ENCODE measurements at regions not wholly inside any gene's neighbourhood (a gene's known extent, or its start where the extent isn't known, plus 50 kb on each side); places are given as distances from the start of the nearest gene placed in this dataset.
"Not testable (repeated sequence)": the region's sequence is repeated elsewhere in the genome, so short reads cannot be mapped to it uniquely, and the experiment has no call there.

GRCh38 chr20:48523191-48523995 is 304.4 kb downstream of the PREX1 start:
- Histone ChIP-seq H4K20me1 (peaks cover 0 to 5% (median 0%) of the 10 kb centered on the region in 11 experiments; a peak in 3 of 22 replicates), H3K4me3 (no peak overlapping the region), H3K36me3 (no peaks in the 10 kb centered on the region), H3K9ac (no peak overlapping the region), H3K27ac (no peak overlapping the region), H3K27me3 (no peaks in the 10 kb centered on the region), H3K9me3 (replicated peaks in 1 of 11) (no peaks in the 10 kb centered on the region), H3K4me1 (peaks cover 0 to 10% (median 3%) of the 10 kb centered on the region in 10 experiments; a peak in 11 of 20 replicates), H3K4me2 (no peak overlapping the region)
- TF ChIP-seq Cebpa-rat (IDR thresholded peaks at IDR 0.05), result no peak

GRCh38 chr20:48521121-48521520 is 306.7 kb downstream of the PREX1 start:
- Histone ChIP-seq H3K9ac (no peak overlapping the region), H3K9me3 (replicated peaks in 1 of 11) (no peaks in the 10 kb centered on the region), H4K20me1 (peaks cover 0 to 5% (median 0%) of the 10 kb centered on the region in 11 experiments; a peak in 3 of 22 replicates), H3K4me2 (no peak overlapping the region), H3K27me3 (no peaks in the 10 kb centered on the region), H3K27ac (no peak overlapping the region), H3K4me1 (peaks cover 5 to 32% (median 24%) of the 10 kb centered on the region in 10 experiments), H3K4me3 (no peak overlapping the region), H3K36me3 (no peaks in the 10 kb centered on the region)
- no peak for TF ChIP-seq Cebpa-rat (IDR thresholded peaks at IDR 0.05)

- H3K27ac ChIP-seq, result peak overlapping the region in 6 of 11 experiments; percentile 4 to 65 (median 50); a peak in 8 of 22 replicates
- H4K20me1 ChIP-seq, H3K27me3 ChIP-seq, H3K36me3 ChIP-seq: not testable (repeated sequence)
- H3K4me3 ChIP-seq, result peak overlapping the region in 3 of 10 experiments; percentile 10 to 29 (median 27); a peak in 6 of 20 replicates
- peak overlapping the region in 8 of 11 experiments; percentile 23 to 65 (median 32); a peak in 9 of 22 replicates for H3K9ac ChIP-seq
- peaks cover 11 to 40% (median 32%) of the 10 kb centered on the region in 10 experiments for H3K4me1 ChIP-seq
- peaks cover 2 to 22% (median 15%) of the 10 kb centered on the region in 11 experiments; a peak in 11 of 22 replicates for H3K9me3 ChIP-seq (replicated peaks in 1 of 11)
- H3K4me2 ChIP-seq, result peak overlapping the region; percentile 76 to 97 (median 89)
These were observed 311.6 kb downstream of the PREX1 start for GRCh38 chr20:48516196-48516595.

GRCh38 chr20:48514577-48514976 is 313.2 kb downstream of the PREX1 start:
- H3K36me3 ChIP-seq, H3K9ac ChIP-seq, H3K4me3 ChIP-seq, H4K20me1 ChIP-seq, H3K27me3 ChIP-seq, H3K27ac ChIP-seq, H3K4me2 ChIP-seq: not testable (repeated sequence)
- peaks cover 11 to 40% (median 32%) of the 10 kb centered on the region in 10 experiments for H3K4me1 ChIP-seq
- peaks cover 2 to 27% (median 18%) of the 10 kb centered on the region in 11 experiments; a peak in 11 of 22 replicates for H3K9me3 ChIP-seq (replicated peaks in 1 of 11)

- H4K20me1 ChIP-seq, H3K36me3 ChIP-seq, H3K4me3 ChIP-seq, H3K4me2 ChIP-seq, H3K27me3 ChIP-seq, H3K9ac ChIP-seq, H3K27ac ChIP-seq: not testable (repeated sequence)
- Histone ChIP-seq H3K4me1 (peaks cover 11 to 22% (median 21%) of the 10 kb centered on the region in 10 experiments), H3K9me3 (replicated peaks in 1 of 11) (peaks cover 2 to 27% (median 20%) of the 10 kb centered on the region in 11 experiments; a peak in 12 of 22 replicates)
These were observed 315.3 kb downstream of the PREX1 start for GRCh38 chr20:48512539-48512938.

GRCh38 chr20:48505066-48505465 is 322.7 kb downstream of the PREX1 start:
- H3K27me3 ChIP-seq, H3K4me2 ChIP-seq, H4K20me1 ChIP-seq: not testable (repeated sequence)

GRCh38 chr20:48503166-48503815 is 324.5 kb downstream of the PREX1 start:
- Histone ChIP-seq H3K9me3 (replicated peaks in 1 of 11) (peaks cover 7 to 22% (median 15%) of the 10 kb centered on the region in 11 experiments; a peak in 20 of 22 replicates), H3K27ac (no peak overlapping the region), H3K9ac (no peak overlapping the region), H3K27me3 (no peaks in the 10 kb centered on the region), H3K4me3 (no peak overlapping the region), H3K4me2 (no peak overlapping the region), H3K36me3 (no peaks in the 10 kb centered on the region), H4K20me1 (no peaks in the 10 kb centered on the region), H3K4me1 (peaks cover 0 to 19% (median 2%) of the 10 kb centered on the region in 10 experiments; a peak in 8 of 20 replicates)
- TF ChIP-seq Cebpa-rat (IDR thresholded peaks at IDR 0.05), result no peak

More at GRCh38 chr20:48505066-48505465, 322.7 kb downstream of the PREX1 start:
- H3K9ac ChIP-seq, H3K4me1 ChIP-seq, H3K36me3 ChIP-seq, H3K27ac ChIP-seq, H3K4me3 ChIP-seq: not testable (repeated sequence)
- peaks cover 7 to 22% (median 15%) of the 10 kb centered on the region in 11 experiments; a peak in 20 of 22 replicates for H3K9me3 ChIP-seq (replicated peaks in 1 of 11)

- Histone ChIP-seq H3K9me3 (replicated peaks in 1 of 11) (peaks cover 7 to 22% (median 15%) of the 10 kb centered on the region in 11 experiments; a peak in 19 of 22 replicates), H3K4me2 (no peak overlapping the region), H4K20me1 (no peaks in the 10 kb centered on the region), H3K4me1 (peaks cover 0 to 19% (median 2%) of the 10 kb centered on the region in 10 experiments; a peak in 8 of 20 replicates), H3K4me3 (no peak overlapping the region), H3K27me3 (no peaks in the 10 kb centered on the region), H3K27ac (no peak overlapping the region), H3K36me3 (no peaks in the 10 kb centered on the region), H3K9ac (no peak overlapping the region)
- TF ChIP-seq Cebpa-rat (IDR thresholded peaks at IDR 0.05), result no peak
These were observed 325.0 kb downstream of the PREX1 start for GRCh38 chr20:48502758-48503157.

- no peaks in the 10 kb centered on the region for H3K36me3 ChIP-seq
- no peak overlapping the region for H3K27ac ChIP-seq
- H3K9ac ChIP-seq, result no peak overlapping the region
- TF ChIP-seq Cebpa-rat (IDR thresholded peaks at IDR 0.05), result no peak
- H4K20me1 ChIP-seq, result no peaks in the 10 kb centered on the region
- no peak overlapping the region for H3K4me2 ChIP-seq
- peaks cover 0 to 19% (median 2%) of the 10 kb centered on the region in 10 experiments; a peak in 8 of 20 replicates for H3K4me1 ChIP-seq
- H3K4me3 ChIP-seq, result no peak overlapping the region
- H3K9me3 ChIP-seq (replicated peaks in 1 of 11), result peaks cover 7 to 22% (median 15%) of the 10 kb centered on the region in 11 experiments; a peak in 19 of 22 replicates
- H3K27me3 ChIP-seq, result no peaks in the 10 kb centered on the region
These were observed 325.8 kb downstream of the PREX1 start for GRCh38 chr20:48502016-48502415.

- H4K20me1 ChIP-seq, H3K9ac ChIP-seq, H3K27me3 ChIP-seq, H3K4me3 ChIP-seq, H3K27ac ChIP-seq, H3K36me3 ChIP-seq: not testable (repeated sequence)
- Histone ChIP-seq H3K9me3 (replicated peaks in 1 of 11) (peaks cover 7 to 22% (median 11%) of the 10 kb centered on the region in 11 experiments; a peak in 19 of 22 replicates), H3K4me2 (peak overlapping the region in 2 of 11 experiments; percentile 21 to 36; a peak in 2 of 22 replicates), H3K4me1 (peaks cover 0 to 19% (median 2%) of the 10 kb centered on the region in 10 experiments; a peak in 8 of 20 replicates)
These were observed 326.9 kb downstream of the PREX1 start for GRCh38 chr20:48500900-48501299.

GRCh38 chr20:48498939-48499338 is 328.9 kb downstream of the PREX1 start:
- not testable (repeated sequence) for H3K36me3 ChIP-seq, H3K27me3 ChIP-seq, H3K4me3 ChIP-seq, H4K20me1 ChIP-seq, H3K27ac ChIP-seq, H3K9ac ChIP-seq
- H3K4me1 ChIP-seq, result peaks cover 0 to 19% (median 2%) of the 10 kb centered on the region in 10 experiments; a peak in 8 of 20 replicates
- H3K9me3 ChIP-seq (replicated peaks in 1 of 11), result peaks cover 6 to 20% (median 11%) of the 10 kb centered on the region in 11 experiments; a peak in 19 of 22 replicates
- H3K4me2 ChIP-seq, result peak overlapping the region in 6 of 11 experiments; percentile 22 to 40 (median 27); a peak in 4 of 22 replicates

- H4K20me1 ChIP-seq, H3K27me3 ChIP-seq, H3K27ac ChIP-seq, H3K36me3 ChIP-seq, H3K9ac ChIP-seq, H3K4me2 ChIP-seq, H3K4me3 ChIP-seq: not testable (repeated sequence)
- peaks cover 0 to 12% (median 4%) of the 10 kb centered on the region in 11 experiments; a peak in 11 of 22 replicates for H3K9me3 ChIP-seq (replicated peaks in 1 of 11)
- H3K4me1 ChIP-seq, result peaks cover 0 to 19% (median 2%) of the 10 kb centered on the region in 10 experiments; a peak in 8 of 20 replicates
These were observed 329.7 kb downstream of the PREX1 start for GRCh38 chr20:48498125-48498524.

Data from BLaER1 treated with 17β-estradiol and CSF1 and Interleukin-3, amounts not matched to agents 10 nM and 100 nM (cell line).